Neural progenitor cell (in vitro differentiated cells): ENCODE measurements at regions not wholly inside any gene's neighbourhood (a gene's known extent, or its start where the extent isn't known, plus 50 kb on each side); places are given as distances from the start of the nearest gene placed in this dataset.

Experiments
- DNase-seq: peaks from one replicate; pipeline ENCODE4 v3.0.0-alpha.2; 2016; ENCODE audit warnings: low spot score
- H2AFZ ChIP-seq: fragments of 200-600 bp; sonication (generic); replicated peaks from 2 replicates; pipeline ENCODE4 v1.6.1; 2016; ENCODE audit warnings: antibody characterized with exemption
- H3F3A ChIP-seq: fragments of 200-600 bp; sonication (generic); 2 replicates; pipeline ENCODE4 v1.6.1; 2016; ENCODE audit warnings: antibody characterized with exemption, low read depth
- H3K27ac ChIP-seq: fragments of 200-600 bp; sonication (generic); 2 replicates; pipeline ENCODE4 v1.5.1; 2016; ENCODE audit warnings: mild to moderate bottlenecking
- H3K27me3 ChIP-seq: fragments of 200-600 bp; sonication (generic); 2 replicates; pipeline ENCODE4 v1.6.1; 2016; ENCODE audit warnings: mild to moderate bottlenecking, moderate library complexity
- H3K36me3 ChIP-seq: fragments of 200-600 bp; sonication (generic); 2 replicates; pipeline ENCODE4 v1.5.1; 2016
- H3K4me1 ChIP-seq: fragments of 200-600 bp; sonication (generic); 2 replicates; pipeline ENCODE4 v1.6.1; 2016; ENCODE audit warnings: mixed run types
- H3K4me2 ChIP-seq: fragments of 200-600 bp; sonication (generic); 2 replicates; pipeline ENCODE4 v1.6.1; 2016
- H3K4me3 ChIP-seq: fragments of 200-600 bp; sonication (generic); 2 replicates; pipeline ENCODE4 v1.5.1; 2016
- H3K79me2 ChIP-seq: fragments of 200-600 bp; sonication (generic); 2 replicates; pipeline ENCODE4 v1.6.1; 2016; ENCODE audit warnings: low read depth
- H3K9ac ChIP-seq: fragments of 200-600 bp; sonication (generic); 2 replicates; pipeline ENCODE4 v1.6.1; 2016
- H3K9me3 ChIP-seq: fragments of 200-600 bp; sonication (generic); 2 replicates; pipeline ENCODE4 v1.5.1; 2016; ENCODE audit warnings: low read depth
- H4K20me1 ChIP-seq: fragments of 200-600 bp; sonication (generic); 2 replicates; pipeline ENCODE4 v1.6.1; 2016; ENCODE audit warnings: low read depth
- H3K27ac Mint-ChIP-seq: 3 replicates; pipeline ENCODE4 v1.8.0; 2021; ENCODE audit warnings: mixed read lengths
- H3K27me3 Mint-ChIP-seq: 2 replicates; pipeline ENCODE4 v1.8.0; 2022; ENCODE audit warnings: low read depth, mild to moderate bottlenecking, inconsistent platforms, moderate library complexity, mixed read lengths; ENCODE audit not compliant: insufficient read depth
- H3K36me3 Mint-ChIP-seq: 3 replicates; pipeline ENCODE4 v1.8.0; 2021; ENCODE audit warnings: mixed read lengths
- H3K4me1 Mint-ChIP-seq: 3 replicates; pipeline ENCODE4 v1.8.0; 2021; ENCODE audit warnings: mixed read lengths
- H3K4me3 Mint-ChIP-seq: 3 replicates; pipeline ENCODE4 v1.8.0; 2021; ENCODE audit warnings: mild to moderate bottlenecking, moderate library complexity, mixed read lengths
- H3K9me3 Mint-ChIP-seq: 3 replicates; pipeline ENCODE4 v1.8.0; 2020; ENCODE audit warnings: mixed read lengths
- CTCF ChIP-seq: fragments of 200-600 bp; sonication (generic); IDR thresholded peaks from 2 replicates; pipeline ENCODE4 v1.5.1; 2017; ENCODE audit warnings: antibody characterized with exemption, mild to moderate bottlenecking
- EZH2 ChIP-seq: fragments of 200-600 bp; sonication (generic); IDR thresholded peaks from 2 replicates; pipeline ENCODE4 v1.6.1; 2017; ENCODE audit warnings: antibody characterized with exemption, mild to moderate bottlenecking, moderate library complexity
- EZH2phosphoT487 ChIP-seq: fragments of 200-600 bp; sonication (generic); IDR thresholded peaks from 2 replicates; pipeline ENCODE4 v1.6.1; 2017; ENCODE audit warnings: antibody characterized with exemption

GRCh38 chr2:146027156-146027555 is 1507.2 kb upstream of the ZEB2 start:
- no peak for TF ChIP-seq CTCF

GRCh38 chr2:146025519-146025918 is 1505.6 kb upstream of the ZEB2 start:
- no peaks in the 10 kb centered on the region for H3K36me3 Mint-ChIP-seq
- peaks cover 3% of the 10 kb centered on the region for H3K9me3 ChIP-seq
- H3K4me1 Mint-ChIP-seq = no peaks in the 10 kb centered on the region
- H3F3A ChIP-seq = no peaks in the 10 kb centered on the region
- H4K20me1 ChIP-seq = no peaks in the 10 kb centered on the region
- no peak overlapping the region for H3K4me3 ChIP-seq
- TF ChIP-seq EZH2 = no peak
- TF ChIP-seq EZH2phosphoT487 = no peak
- no peak for TF ChIP-seq CTCF
- H3K27ac Mint-ChIP-seq = no peak overlapping the region
- H3K4me3 Mint-ChIP-seq = no peak overlapping the region
- H3K79me2 ChIP-seq = no peaks in the 10 kb centered on the region
- H3K27me3 Mint-ChIP-seq = no peaks in the 10 kb centered on the region
- no peak for DNase-seq
- no peak overlapping the region for H3K27ac ChIP-seq
- no peak overlapping the region for H3K9ac ChIP-seq
- no peaks in the 10 kb centered on the region for H3K27me3 ChIP-seq
- H3K36me3 ChIP-seq = no peaks in the 10 kb centered on the region
- no peaks in the 10 kb centered on the region for H3K9me3 Mint-ChIP-seq
- no peak overlapping the region for H3K4me2 ChIP-seq
- H2AFZ ChIP-seq = no peak overlapping the region
- H3K4me1 ChIP-seq = no peaks in the 10 kb centered on the region

More at GRCh38 chr2:146027156-146027555, 1507.2 kb upstream of the ZEB2 start:
- no peak overlapping the region for H3K4me3 ChIP-seq
- H3K4me1 ChIP-seq = no peaks in the 10 kb centered on the region
- DNase-seq = no peak
- no peak overlapping the region for H2AFZ ChIP-seq
- H3K27ac ChIP-seq = no peak overlapping the region
- no peak overlapping the region for H3K4me2 ChIP-seq
- Mint-ChIP-seq H3K9me3 (no peaks in the 10 kb centered on the region), H3K4me1 (no peaks in the 10 kb centered on the region), H3K27ac (no peak overlapping the region), H3K4me3 (no peak overlapping the region), H3K27me3 (no peaks in the 10 kb centered on the region), H3K36me3 (no peaks in the 10 kb centered on the region)
- H3K79me2 ChIP-seq = no peaks in the 10 kb centered on the region
- no peaks in the 10 kb centered on the region for H4K20me1 ChIP-seq
- no peaks in the 10 kb centered on the region for H3K27me3 ChIP-seq
- no peak overlapping the region for H3K9ac ChIP-seq
- H3K9me3 ChIP-seq = peaks cover 3% of the 10 kb centered on the region
- H3F3A ChIP-seq = no peaks in the 10 kb centered on the region
- no peaks in the 10 kb centered on the region for H3K36me3 ChIP-seq

- Mint-ChIP-seq H3K4me3 (no peak overlapping the region), H3K9me3 (no peaks in the 10 kb centered on the region), H3K27ac (no peak overlapping the region), H3K4me1 (no peaks in the 10 kb centered on the region), H3K27me3 (no peaks in the 10 kb centered on the region), H3K36me3 (no peaks in the 10 kb centered on the region)
- Histone ChIP-seq H3K27ac (no peak overlapping the region), H3K79me2 (no peaks in the 10 kb centered on the region), H2AFZ (no peak overlapping the region), H3K27me3 (no peaks in the 10 kb centered on the region), H3K9ac (no peak overlapping the region), H3K36me3 (no peaks in the 10 kb centered on the region), H3K4me2 (no peak overlapping the region), H3K4me3 (no peak overlapping the region), H3F3A (no peaks in the 10 kb centered on the region), H3K9me3 (no peaks in the 10 kb centered on the region), H3K4me1 (no peaks in the 10 kb centered on the region), H4K20me1 (no peaks in the 10 kb centered on the region)
- TF ChIP-seq EZH2phosphoT487 = no peak
- TF ChIP-seq CTCF = no peak
- TF ChIP-seq EZH2 = no peak
- DNase-seq = no peak
Observed at GRCh38 chr2:146024212-146024743, 1504.4 kb upstream of the ZEB2 start.
